GM12864 (cell line): ENCODE measurements at regions not wholly inside any gene's neighbourhood (a gene's known extent, or its start where the extent isn't known, plus 50 kb on each side); places are given as distances from the start of the nearest gene placed in this dataset.

Experiments
- DNase-seq: peaks from one replicate; pipeline ENCODE4 v3.0.0-alpha.2; 2011; ENCODE audit warnings: low read depth
- H3K4me3 ChIP-seq: 2 replicates; pipeline ENCODE4 v1.5.1; 2011; ENCODE audit warnings: mild to moderate bottlenecking, low read depth, low read length, control low read depth
- CTCF ChIP-seq: IDR thresholded peaks from 2 replicates; pipeline ENCODE4 v1.5.1; 2011; ENCODE audit warnings: low read depth, mild to moderate bottlenecking, moderate library complexity, low read length, control low read depth, inconsistent platforms; ENCODE audit errors: missing control alignments

GRCh38 chr5:39486361-39486760, 61.6 kb upstream of the DAB2 start:
- no peak overlapping the region for H3K4me3 ChIP-seq
- DNase-seq: no peak

GRCh38 chr5:39485079-39485478, 60.3 kb upstream of the DAB2 start:
- TF ChIP-seq CTCF: no peak
- no peak for DNase-seq
- no peak overlapping the region for H3K4me3 ChIP-seq

More at GRCh38 chr5:39486361-39486760, 61.6 kb upstream of the DAB2 start:
- no peak for TF ChIP-seq CTCF

GRCh38 chr5:39484673-39485072, 59.9 kb upstream of the DAB2 start:
- no peak for TF ChIP-seq CTCF
- DNase-seq: no peak
- no peak overlapping the region for H3K4me3 ChIP-seq

- TF ChIP-seq CTCF: no peak
- no peak for DNase-seq
- H3K4me3 ChIP-seq: no peak overlapping the region
These were observed 57.3 kb upstream of the DAB2 start for GRCh38 chr5:39482098-39482497.

- no peak for TF ChIP-seq CTCF
- DNase-seq: no peak
- H3K4me3 ChIP-seq: no peak overlapping the region
These were observed 54.8 kb upstream of the DAB2 start for GRCh38 chr5:39479537-39479936.

GRCh38 chr5:39478863-39479262, 54.1 kb upstream of the DAB2 start:
- no peak for DNase-seq
- TF ChIP-seq CTCF: no peak
- no peak overlapping the region for H3K4me3 ChIP-seq

GRCh38 chr5:39476843-39477220, 52.1 kb upstream of the DAB2 start:
- DNase-seq: no peak
- no peak for TF ChIP-seq CTCF
- no peak overlapping the region for H3K4me3 ChIP-seq
